Endothelial cell of umbilical vein (primary cell): ENCODE measurements at regions not wholly inside any gene's neighbourhood (a gene's known extent, or its start where the extent isn't known, plus 50 kb on each side); places are given as distances from the start of the nearest gene placed in this dataset.

Experiments
- CTCF ChIP-seq, 2 donors: IDR thresholded peaks; 1 replicate in 1 of 2; 2 replicates in 1 of 2; pipeline ENCODE4 v1.5.1; 2011; ENCODE audit warnings: low read length in 2 of 2, mild to moderate bottlenecking in 2 of 2, moderate library complexity in 2 of 2, control low read depth in 1 of 2, inconsistent platforms in 1 of 2, low read depth in 1 of 2; ENCODE audit not compliant: insufficient read depth in 1 of 2; ENCODE audit errors: extremely low read depth in 1 of 2
- EZH2 ChIP-seq: IDR thresholded peaks from 2 replicates; pipeline ENCODE4 v1.6.1; 2012; ENCODE audit warnings: borderline replicate concordance, low read depth, mild to moderate bottlenecking, moderate library complexity, low read length, inconsistent platforms; ENCODE audit not compliant: severe bottlenecking
- FOS ChIP-seq: IDR thresholded peaks from 2 replicates; pipeline ENCODE4 v1.6.1; 2011; ENCODE audit warnings: mild to moderate bottlenecking, low read length, moderate library complexity, borderline replicate concordance; ENCODE audit not compliant: insufficient read depth
- GATA2 ChIP-seq: IDR thresholded peaks from 2 replicates; pipeline ENCODE4 v1.7.0; 2011; ENCODE audit warnings: low read depth, mild to moderate bottlenecking, moderate library complexity, mixed read lengths, low read length; ENCODE audit not compliant: insufficient read length, insufficient read depth
- JUN ChIP-seq: IDR thresholded peaks from 2 replicates; pipeline ENCODE4 v1.6.1; 2011; ENCODE audit warnings: borderline replicate concordance, low read depth; ENCODE audit not compliant: insufficient read length, insufficient read depth
- MYC ChIP-seq: IDR thresholded peaks from one replicate; pipeline ENCODE4 v1.6.1; 2011; ENCODE audit warnings: mild to moderate bottlenecking, low read depth, low read length
- POLR2A ChIP-seq: IDR thresholded peaks from 2 replicates; pipeline ENCODE4 v1.6.1; 2012; ENCODE audit warnings: low read depth, mild to moderate bottlenecking, control low read depth, low read length
- POLR2AphosphoS5 ChIP-seq: IDR thresholded peaks from 2 replicates; pipeline ENCODE4 v1.6.1; 2012; ENCODE audit warnings: low read depth, mild to moderate bottlenecking, control low read depth, low read length, moderate library complexity; ENCODE audit not compliant: insufficient read depth
- TF ChIP-seq, protein P1 (sequence below): IDR thresholded peaks from 2 replicates; pipeline ENCODE4 v1.6.1; 2011; ENCODE audit not compliant: insufficient read depth, insufficient read length

- TF ChIP-seq POLR2A, result no peak
- TF ChIP-seq CTCF (IDR thresholded peaks at IDR 0.05; ENCODE audit: extremely low read depth in 1 of 2, insufficient read depth in 1 of 2, low read depth in 1 of 2, low read length in 2 of 2), result no peak
- no peak for TF ChIP-seq MYC
- TF ChIP-seq EZH2, result no peak
- TF ChIP-seq, protein P1, sequence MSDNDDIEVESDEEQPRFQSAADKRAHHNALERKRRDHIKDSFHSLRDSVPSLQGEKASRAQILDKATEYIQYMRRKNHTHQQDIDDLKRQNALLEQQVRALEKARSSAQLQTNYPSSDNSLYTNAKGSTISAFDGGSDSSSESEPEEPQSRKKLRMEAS, result no peak
- TF ChIP-seq FOS, result no peak
- TF ChIP-seq POLR2AphosphoS5, result no peak
- TF ChIP-seq JUN, result no peak
- no peak for TF ChIP-seq GATA2
Measured at GRCh38 chr4:63757929-63758328, 651.3 kb downstream of the TECRL start.
